Lower leg skin (tissue), 4 donors: ENCODE measurements at regions not wholly inside any gene's neighbourhood (a gene's known extent, or its start where the extent isn't known, plus 50 kb on each side); places are given as distances from the start of the nearest gene placed in this dataset.

Experiments used
- DNase-seq, 2 donors: peaks; one replicate each; pipeline ENCODE4 v3.0.0-alpha.2; 2019; ENCODE audit warnings: low spot score in 2 of 2
- H3K4me3 ChIP-seq: fragments of 200-600 bp; sonication (generic); 2 replicates; pipeline ENCODE4 v1.5.1; 2017; ENCODE audit warnings: mild to moderate bottlenecking, low read depth; ENCODE audit not compliant: poor library complexity, severe bottlenecking
- POLR2A ChIP-seq, 2 donors: fragments of 450-650 bp; IDR thresholded peaks; one replicate each; pipeline ENCODE4 v1.6.1; 2016 to 2017; ENCODE audit warnings: antibody characterized with exemption in 2 of 2, mild to moderate bottlenecking in 1 of 2, moderate library complexity in 1 of 2
- WGBS, 2 donors: methylation state at CpG; one replicate each; pipeline ENCODE4 v1.1.5; 2018; 5-methylcytosine and 5-hydroxymethylcytosine counted together
- intact Hi-C: fragments of 100-400 bp; cut with DNase I; formaldehyde crosslinking; loops from one replicate; pipeline ENCODE4 v1.15.0; 2023; ENCODE audit warnings: low total_unique reads
- TF ChIP-seq, protein P1 (sequence below), 3 donors: fragments of 450-650 bp; IDR thresholded peaks; one replicate each; pipeline ENCODE4 v1.5.1; 2016; ENCODE audit warnings: antibody characterized with exemption in 3 of 3, mild to moderate bottlenecking in 3 of 3, moderate library complexity in 2 of 3

DNA sequence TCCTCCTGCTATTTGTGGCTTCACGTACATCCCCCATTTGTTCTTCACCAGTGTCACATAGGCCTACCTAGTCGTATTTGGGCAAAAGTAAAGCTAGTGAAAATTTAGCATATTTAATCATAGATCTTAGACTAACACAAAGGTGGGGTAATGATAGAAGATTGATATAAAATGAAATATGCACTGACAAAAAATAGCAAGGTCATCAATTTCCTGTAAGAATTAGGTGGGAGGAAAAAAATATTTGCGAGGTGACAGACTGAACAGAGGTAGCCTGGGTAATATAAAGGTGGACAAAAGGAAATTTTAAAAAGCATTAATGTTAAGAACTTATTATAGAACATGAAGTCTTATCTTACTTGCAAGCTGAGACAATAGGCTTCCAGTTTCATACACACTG is 239.9 kb downstream of the PCDH10 start:
- TF ChIP-seq POLR2A (IDR thresholded peaks at IDR 0.05), result no peak
- TF ChIP-seq, protein P1, sequence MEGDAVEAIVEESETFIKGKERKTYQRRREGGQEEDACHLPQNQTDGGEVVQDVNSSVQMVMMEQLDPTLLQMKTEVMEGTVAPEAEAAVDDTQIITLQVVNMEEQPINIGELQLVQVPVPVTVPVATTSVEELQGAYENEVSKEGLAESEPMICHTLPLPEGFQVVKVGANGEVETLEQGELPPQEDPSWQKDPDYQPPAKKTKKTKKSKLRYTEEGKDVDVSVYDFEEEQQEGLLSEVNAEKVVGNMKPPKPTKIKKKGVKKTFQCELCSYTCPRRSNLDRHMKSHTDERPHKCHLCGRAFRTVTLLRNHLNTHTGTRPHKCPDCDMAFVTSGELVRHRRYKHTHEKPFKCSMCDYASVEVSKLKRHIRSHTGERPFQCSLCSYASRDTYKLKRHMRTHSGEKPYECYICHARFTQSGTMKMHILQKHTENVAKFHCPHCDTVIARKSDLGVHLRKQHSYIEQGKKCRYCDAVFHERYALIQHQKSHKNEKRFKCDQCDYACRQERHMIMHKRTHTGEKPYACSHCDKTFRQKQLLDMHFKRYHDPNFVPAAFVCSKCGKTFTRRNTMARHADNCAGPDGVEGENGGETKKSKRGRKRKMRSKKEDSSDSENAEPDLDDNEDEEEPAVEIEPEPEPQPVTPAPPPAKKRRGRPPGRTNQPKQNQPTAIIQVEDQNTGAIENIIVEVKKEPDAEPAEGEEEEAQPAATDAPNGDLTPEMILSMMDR (IDR thresholded peaks at IDR 0.05), result no peak
- intact Hi-C loops, result no loop called here
- WGBS, 2 donors, result 83 to 92% methylated on average over 3 of the region's 3 CpGs
- no peak overlapping the region for H3K4me3 ChIP-seq
- no peak for DNase-seq

DNA sequence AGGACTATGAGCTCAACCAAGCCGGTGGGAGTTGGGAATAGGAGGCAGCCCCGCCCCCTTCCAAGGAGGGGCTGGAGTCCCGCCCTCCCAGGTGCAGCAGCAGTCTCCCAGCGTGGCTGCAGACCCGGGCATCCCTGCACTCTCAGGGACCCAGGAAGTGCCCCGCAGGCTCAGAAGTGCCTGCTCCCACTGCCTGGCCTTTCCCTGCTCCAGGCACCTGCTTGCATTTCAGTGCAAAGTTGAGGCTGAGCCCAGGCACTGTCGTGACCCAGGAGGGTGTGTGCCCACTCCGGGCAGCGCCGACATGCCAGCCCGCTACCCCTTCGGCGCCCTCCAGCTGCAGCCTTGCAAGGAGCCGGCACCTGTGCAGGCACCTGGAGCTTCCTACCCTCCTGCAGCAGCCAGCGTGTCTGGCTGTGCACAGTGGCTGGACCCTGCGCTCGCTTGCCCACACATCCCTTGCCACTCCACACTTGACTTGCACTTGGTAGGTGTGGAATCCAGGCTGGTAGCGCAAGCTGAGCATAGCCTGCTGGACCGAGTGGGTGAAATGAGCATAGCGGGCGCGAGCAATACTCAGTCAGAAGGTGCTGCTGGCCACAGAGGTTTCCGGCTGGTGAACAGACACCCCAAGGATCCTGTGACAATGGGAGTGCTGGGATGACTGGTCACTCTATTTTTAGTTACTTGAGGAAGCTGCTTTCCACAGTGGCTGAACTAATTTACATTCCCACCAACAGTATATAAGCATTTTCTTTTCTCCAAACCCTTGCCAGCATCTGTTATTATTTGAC is 236.3 kb downstream of the PCDH10 start:
- WGBS, 2 donors, result 92 to 95% methylated on average over 20 to 21 of the region's 23 CpGs
- TF ChIP-seq, protein P1 (IDR thresholded peaks at IDR 0.05), result no peak
- no peak for TF ChIP-seq POLR2A (IDR thresholded peaks at IDR 0.05)
- no peak for DNase-seq
- intact Hi-C loops, result no loop called here
- H3K4me3 ChIP-seq, result no peak overlapping the region

DNA sequence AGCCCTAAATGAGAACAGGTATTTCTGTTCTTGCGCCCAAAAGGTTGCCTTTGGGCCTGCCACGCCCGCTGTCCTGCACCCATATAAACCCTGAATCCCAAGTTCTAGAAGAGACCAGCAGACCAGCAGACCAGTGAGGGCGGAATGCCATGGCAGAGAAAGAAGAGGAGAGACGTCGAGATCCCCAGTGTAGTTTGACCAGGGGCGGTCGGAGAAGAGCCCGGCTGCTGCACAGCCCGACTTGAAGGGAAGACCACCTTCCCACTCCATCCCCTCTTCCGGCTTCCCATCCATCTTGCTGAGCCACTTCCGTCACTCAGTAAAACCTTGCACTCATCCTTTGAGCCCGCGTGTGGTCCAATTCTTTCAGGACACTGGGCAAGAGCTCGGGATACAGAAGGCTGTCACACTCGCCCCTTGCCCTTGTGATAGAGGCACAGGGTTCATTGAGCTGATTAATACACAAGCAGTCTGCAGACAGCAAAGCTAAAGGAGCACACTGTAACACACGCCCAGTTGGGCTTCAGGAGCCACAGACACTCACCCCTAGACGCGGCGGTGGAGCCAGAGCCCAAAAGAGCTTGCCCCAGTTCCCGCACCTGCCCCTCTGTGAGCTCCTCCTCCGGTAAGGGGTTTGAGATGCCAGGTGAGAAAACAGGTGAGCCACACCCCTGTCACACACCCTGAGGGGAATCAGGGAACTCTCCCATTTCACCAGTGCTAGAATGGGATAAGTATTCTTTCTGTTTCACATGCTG is 230.8 kb downstream of the PCDH10 start:
- 91 to 92% methylated on average over 17 to 21 of the region's 22 CpGs for WGBS, 2 donors
- intact Hi-C loops, result no loop called here
- no peak for TF ChIP-seq POLR2A (IDR thresholded peaks at IDR 0.05)
- TF ChIP-seq, protein P1 (IDR thresholded peaks at IDR 0.05), result no peak
- no peak for DNase-seq
- no peak overlapping the region for H3K4me3 ChIP-seq

DNA sequence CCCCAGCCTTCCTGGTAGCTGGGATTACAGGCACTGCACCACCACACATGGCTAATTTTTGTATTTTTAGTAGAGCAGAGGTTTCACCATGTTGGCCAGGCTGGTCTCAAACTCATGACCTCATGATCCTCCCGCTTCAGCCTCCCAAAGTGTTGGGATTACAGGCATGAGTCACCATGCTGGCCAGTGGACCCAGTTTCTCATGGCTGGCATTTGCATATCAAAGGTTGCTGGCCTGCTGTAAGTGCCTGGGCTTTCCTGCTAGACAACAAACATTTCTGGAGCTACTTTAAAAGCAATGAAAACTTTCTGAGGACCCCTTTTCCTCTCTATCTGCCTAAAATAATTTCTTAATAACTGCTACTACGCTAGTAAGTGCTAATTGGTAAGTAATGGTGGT is 228.2 kb downstream of the PCDH10 start:
- intact Hi-C loops, result no loop called here
- no peak for TF ChIP-seq POLR2A (IDR thresholded peaks at IDR 0.05)
- TF ChIP-seq, protein P1 (IDR thresholded peaks at IDR 0.05), result no peak
- no peak overlapping the region for H3K4me3 ChIP-seq
- WGBS, 2 donors, result 79 to 80% methylated on average over 2 of the region's 2 CpGs
- no peak for DNase-seq

DNA sequence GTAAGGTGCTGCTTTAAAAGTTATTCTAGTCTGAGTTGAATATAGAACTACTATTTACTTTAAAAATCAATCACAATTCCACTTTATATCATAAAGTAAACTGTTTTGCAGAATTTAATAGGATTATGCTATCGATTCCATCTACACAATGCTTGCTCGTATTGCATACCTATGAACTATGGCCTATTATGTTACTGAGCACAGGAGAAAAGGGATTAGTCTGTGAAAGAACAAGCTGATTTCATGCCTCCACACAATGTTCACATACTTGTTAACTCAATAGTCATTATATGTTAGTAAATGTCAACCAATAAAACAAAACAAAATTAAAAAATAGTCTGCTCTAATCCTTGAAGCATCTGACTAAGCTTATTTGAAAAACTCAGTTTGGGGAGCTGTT is 223.6 kb downstream of the PCDH10 start:
- H3K4me3 ChIP-seq, result no peak overlapping the region
- WGBS, 2 donors, result 89 to 90% methylated on average over 2 of the region's 2 CpGs
- intact Hi-C loops, result no loop called here
- no peak for DNase-seq
- TF ChIP-seq, protein P1 (IDR thresholded peaks at IDR 0.05), result no peak
- no peak for TF ChIP-seq POLR2A (IDR thresholded peaks at IDR 0.05)
